ENCODE measurements at regions not wholly inside any gene's neighbourhood (a gene's known extent, or its start where the extent isn't known, plus 50 kb on each side); places are given as distances from the start of the nearest gene placed in this dataset.

DNA sequence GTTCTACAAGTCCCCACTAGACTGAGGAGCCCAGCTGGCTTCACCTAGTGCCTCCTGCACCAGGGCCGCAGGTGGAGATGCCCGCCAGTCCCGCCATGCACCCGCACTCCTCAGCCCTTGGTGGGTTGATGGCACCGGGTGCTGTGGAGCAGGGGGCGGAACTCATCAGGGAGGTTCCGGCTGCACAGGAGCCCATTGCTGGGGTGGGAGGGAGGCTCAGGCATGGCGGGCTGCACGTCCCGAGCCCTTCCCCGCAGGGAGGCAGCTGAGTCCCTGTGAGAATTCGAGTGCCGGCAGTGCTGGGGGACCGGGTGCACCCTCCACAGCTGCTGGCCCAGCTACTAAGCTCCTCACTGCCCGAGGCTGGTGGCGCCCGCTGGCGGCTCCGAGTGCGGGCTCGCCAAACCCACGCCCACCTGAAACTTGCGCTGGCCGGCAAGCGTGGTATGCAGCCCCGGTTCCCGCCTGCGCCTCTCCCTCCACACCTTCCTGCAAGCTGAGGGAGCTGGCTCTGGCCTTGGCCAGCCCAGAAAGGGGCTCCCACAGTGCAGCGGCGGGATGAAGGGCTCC is 252.7 kb upstream of the TCF4 start (continued):
- TF ChIP-seq, protein P1, sequence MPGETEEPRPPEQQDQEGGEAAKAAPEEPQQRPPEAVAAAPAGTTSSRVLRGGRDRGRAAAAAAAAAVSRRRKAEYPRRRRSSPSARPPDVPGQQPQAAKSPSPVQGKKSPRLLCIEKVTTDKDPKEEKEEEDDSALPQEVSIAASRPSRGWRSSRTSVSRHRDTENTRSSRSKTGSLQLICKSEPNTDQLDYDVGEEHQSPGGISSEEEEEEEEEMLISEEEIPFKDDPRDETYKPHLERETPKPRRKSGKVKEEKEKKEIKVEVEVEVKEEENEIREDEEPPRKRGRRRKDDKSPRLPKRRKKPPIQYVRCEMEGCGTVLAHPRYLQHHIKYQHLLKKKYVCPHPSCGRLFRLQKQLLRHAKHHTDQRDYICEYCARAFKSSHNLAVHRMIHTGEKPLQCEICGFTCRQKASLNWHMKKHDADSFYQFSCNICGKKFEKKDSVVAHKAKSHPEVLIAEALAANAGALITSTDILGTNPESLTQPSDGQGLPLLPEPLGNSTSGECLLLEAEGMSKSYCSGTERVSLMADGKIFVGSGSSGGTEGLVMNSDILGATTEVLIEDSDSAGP (CRISPR knock-in tag; IDR thresholded peaks at IDR 0.05) = no peak
- TF ChIP-seq RFX1 (IDR thresholded peaks at IDR 0.05) = no peak
- TF ChIP-seq RFX7 (CRISPR knock-in tag; IDR thresholded peaks at IDR 0.05) = no peak
- no peak for TF ChIP-seq ZNF584 (CRISPR knock-in tag; IDR thresholded peaks at IDR 0.05; ENCODE audit: low read depth)

DNA sequence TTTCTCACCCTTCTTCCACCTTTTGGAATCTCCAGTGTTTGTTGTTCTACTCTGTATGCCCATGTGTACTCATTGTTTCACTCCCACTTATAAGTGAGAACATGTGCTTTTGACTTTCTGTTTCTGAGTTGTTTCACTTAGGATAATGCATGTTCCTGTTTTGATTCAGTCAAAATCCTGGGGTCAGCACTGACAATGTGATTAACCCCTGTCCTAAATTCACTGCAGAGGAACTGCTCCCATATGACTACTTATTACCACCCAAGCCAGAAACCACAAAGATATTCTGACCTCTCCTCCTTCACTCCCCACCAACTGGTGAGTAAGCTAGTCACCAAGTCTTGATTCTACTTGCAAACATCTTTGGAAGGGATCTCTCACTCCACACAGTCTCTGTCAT is 251.4 kb upstream of the TCF4 start:
- H3K27me3 ChIP-seq (ENCODE audit: control insufficient read depth in 2 of 2, insufficient read depth in 2 of 2, low read length in 2 of 2) = no peaks in the 10 kb centered on the region
- H3K4me2 ChIP-seq (ENCODE audit: insufficient read depth, low read length) = no peak overlapping the region
- intact Hi-C loops (cut with micrococcal nuclease) (loop anchor here (5.0 kb wide), 1 partner anchor 452 kb away; no protein-coding TSS in a partner anchor), in situ Hi-C loops (cut with MboI) (no loop called here)
- no peak overlapping the region for H3K4me3 ChIP-seq
- no peak for ATAC-seq
- POLR2A ChIA-PET = interaction anchor here (0.6 kb wide), 1 partner anchor 14 kb away, joined by 3 read pairs; no protein-coding TSS in a partner anchor
- CTCF ChIA-PET (ENCODE audit: low intra/inter-chr PET ratio) = no interaction called here
- no peak for DNase-seq (ENCODE audit: extremely low read depth in 1 of 4, low spot score in 3 of 4)
- no peak for FAIRE-seq
- no peaks in the 10 kb centered on the region for H4K20me1 ChIP-seq (replicated peaks; ENCODE audit: control insufficient read depth, insufficient read depth, low read length)
- no peaks in the 10 kb centered on the region for H3K36me3 ChIP-seq (ENCODE audit: control insufficient read depth, insufficient read depth, low read length)
- H2AFZ ChIP-seq (ENCODE audit: low read depth, low read length) = no peak overlapping the region
- H3K9ac ChIP-seq (ENCODE audit: insufficient read depth in 1 of 2, low read depth in 2 of 2, low read length in 2 of 2) = no peak overlapping the region
- no peaks in the 10 kb centered on the region; a peak in 1 of 5 replicates for H3K4me1 ChIP-seq (replicated peaks in 1 of 2; ENCODE audit: control insufficient read depth in 2 of 2, insufficient read depth in 2 of 2, low read length in 2 of 2)
- H3K9me3 ChIP-seq (replicated peaks; ENCODE audit: control insufficient read depth, insufficient read depth, low read depth, low read length) = no peaks in the 10 kb centered on the region
- no peaks in the 10 kb centered on the region for H3K79me2 ChIP-seq (ENCODE audit: control insufficient read depth, insufficient read depth, low read length)
- no peaks in the 10 kb centered on the region for H3K9me1 ChIP-seq (ENCODE audit: control insufficient read depth, insufficient read depth, low read length)
- H3K27ac ChIP-seq (ENCODE audit: extremely low read depth, low read depth, low read length) = no peak overlapping the region
- BruUV-seq (replicated peaks) = no TSS peak
- TF ChIP-seq CHD4 (IDR thresholded peaks at IDR 0.05; ENCODE audit: insufficient read depth, insufficient replicate concordance, low read depth, low read length, poor library complexity, severe bottlenecking) = no peak
- no peak for TF ChIP-seq NR1H2 (CRISPR knock-in tag; IDR thresholded peaks at IDR 0.05)
- no peak for TF ChIP-seq TARDBP (IDR thresholded peaks at IDR 0.05)
- TF ChIP-seq, protein P2, sequence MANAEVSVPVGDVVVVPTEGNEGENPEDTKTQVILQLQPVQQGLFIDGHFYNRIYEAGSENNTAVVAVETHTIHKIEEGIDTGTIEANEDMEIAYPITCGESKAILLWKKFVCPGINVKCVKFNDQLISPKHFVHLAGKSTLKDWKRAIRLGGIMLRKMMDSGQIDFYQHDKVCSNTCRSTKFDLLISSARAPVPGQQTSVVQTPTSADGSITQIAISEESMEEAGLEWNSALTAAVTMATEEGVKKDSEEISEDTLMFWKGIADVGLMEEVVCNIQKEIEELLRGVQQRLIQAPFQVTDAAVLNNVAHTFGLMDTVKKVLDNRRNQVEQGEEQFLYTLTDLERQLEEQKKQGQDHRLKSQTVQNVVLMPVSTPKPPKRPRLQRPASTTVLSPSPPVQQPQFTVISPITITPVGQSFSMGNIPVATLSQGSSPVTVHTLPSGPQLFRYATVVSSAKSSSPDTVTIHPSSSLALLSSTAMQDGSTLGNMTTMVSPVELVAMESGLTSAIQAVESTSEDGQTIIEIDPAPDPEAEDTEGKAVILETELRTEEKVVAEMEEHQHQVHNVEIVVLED (CRISPR knock-in tag; IDR thresholded peaks at IDR 0.05) = no peak
- TF ChIP-seq RUNX1 (IDR thresholded peaks at IDR 0.05; ENCODE audit: low read depth) = no peak
- TF ChIP-seq, protein P3, sequence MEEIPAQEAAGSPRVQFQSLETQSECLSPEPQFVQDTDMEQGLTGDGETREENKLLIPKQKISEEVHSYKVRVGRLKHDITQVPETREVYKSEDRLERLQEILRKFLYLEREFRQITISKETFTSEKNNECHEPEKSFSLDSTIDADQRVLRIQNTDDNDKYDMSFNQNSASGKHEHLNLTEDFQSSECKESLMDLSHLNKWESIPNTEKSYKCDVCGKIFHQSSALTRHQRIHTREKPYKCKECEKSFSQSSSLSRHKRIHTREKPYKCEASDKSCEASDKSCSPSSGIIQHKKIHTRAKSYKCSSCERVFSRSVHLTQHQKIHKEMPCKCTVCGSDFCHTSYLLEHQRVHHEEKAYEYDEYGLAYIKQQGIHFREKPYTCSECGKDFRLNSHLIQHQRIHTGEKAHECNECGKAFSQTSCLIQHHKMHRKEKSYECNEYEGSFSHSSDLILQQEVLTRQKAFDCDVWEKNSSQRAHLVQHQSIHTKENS (CRISPR knock-in tag; IDR thresholded peaks at IDR 0.05) = no peak
- TF ChIP-seq, protein P4, sequence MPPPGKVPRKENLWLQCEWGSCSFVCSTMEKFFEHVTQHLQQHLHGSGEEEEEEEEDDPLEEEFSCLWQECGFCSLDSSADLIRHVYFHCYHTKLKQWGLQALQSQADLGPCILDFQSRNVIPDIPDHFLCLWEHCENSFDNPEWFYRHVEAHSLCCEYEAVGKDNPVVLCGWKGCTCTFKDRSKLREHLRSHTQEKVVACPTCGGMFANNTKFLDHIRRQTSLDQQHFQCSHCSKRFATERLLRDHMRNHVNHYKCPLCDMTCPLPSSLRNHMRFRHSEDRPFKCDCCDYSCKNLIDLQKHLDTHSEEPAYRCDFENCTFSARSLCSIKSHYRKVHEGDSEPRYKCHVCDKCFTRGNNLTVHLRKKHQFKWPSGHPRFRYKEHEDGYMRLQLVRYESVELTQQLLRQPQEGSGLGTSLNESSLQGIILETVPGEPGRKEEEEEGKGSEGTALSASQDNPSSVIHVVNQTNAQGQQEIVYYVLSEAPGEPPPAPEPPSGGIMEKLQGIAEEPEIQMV (tag; conservative IDR thresholded peaks at IDR 0.05; ENCODE audit: low read depth) = no peak
- TF ChIP-seq PPARD (CRISPR knock-in tag; IDR thresholded peaks at IDR 0.05) = no peak
- no peak for TF ChIP-seq SIRT6 (IDR thresholded peaks at IDR 0.05; ENCODE audit: low read depth, low read length)
- TF ChIP-seq KDM1A (IDR thresholded peaks at IDR 0.05) = no peak
- no peak for TF ChIP-seq ILF3 (IDR thresholded peaks at IDR 0.05; ENCODE audit: borderline replicate concordance)
